ENCODE measurements at regions not wholly inside any gene's neighbourhood (a gene's known extent, or its start where the extent isn't known, plus 50 kb on each side); places are given as distances from the start of the nearest gene placed in this dataset.

DNA sequence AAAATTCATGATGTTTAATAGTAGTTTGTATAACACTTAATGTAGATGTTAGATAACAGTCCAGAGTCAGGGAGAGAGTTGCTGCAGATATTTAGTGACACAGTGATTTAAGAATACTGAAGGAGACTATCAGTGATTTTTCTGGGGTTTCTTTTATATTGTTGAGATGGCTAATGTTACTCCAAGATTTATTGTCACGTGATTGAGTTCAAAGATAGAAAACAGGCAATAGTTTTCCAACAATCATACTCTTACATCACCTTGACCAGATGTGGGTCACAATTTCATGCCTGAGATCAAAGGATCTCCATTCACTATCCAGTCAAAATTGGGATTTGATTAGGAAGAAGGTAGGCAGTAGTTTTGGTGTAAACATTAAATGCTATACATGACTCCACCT, 580.0 kb upstream of the ARRDC3 start:
- no peak for TF ChIP-seq CTCF (IDR thresholded peaks at IDR 0.05)
- TF ChIP-seq, protein P1, sequence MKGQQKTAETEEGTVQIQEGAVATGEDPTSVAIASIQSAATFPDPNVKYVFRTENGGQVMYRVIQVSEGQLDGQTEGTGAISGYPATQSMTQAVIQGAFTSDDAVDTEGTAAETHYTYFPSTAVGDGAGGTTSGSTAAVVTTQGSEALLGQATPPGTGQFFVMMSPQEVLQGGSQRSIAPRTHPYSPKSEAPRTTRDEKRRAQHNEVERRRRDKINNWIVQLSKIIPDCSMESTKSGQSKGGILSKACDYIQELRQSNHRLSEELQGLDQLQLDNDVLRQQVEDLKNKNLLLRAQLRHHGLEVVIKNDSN (CRISPR knock-in tag; IDR thresholded peaks at IDR 0.05), result no peak
- TF ChIP-seq USF2 (CRISPR knock-in tag; IDR thresholded peaks at IDR 0.05), result no peak
- TF ChIP-seq ZNF232 (CRISPR knock-in tag; IDR thresholded peaks at IDR 0.05), result no peak
- TF ChIP-seq ATF2 (CRISPR knock-in tag; IDR thresholded peaks at IDR 0.05; ENCODE audit: borderline replicate concordance, low read depth), result no peak
- no peak for TF ChIP-seq ZBTB21 (CRISPR knock-in tag; IDR thresholded peaks at IDR 0.05; ENCODE audit: borderline replicate concordance)
- TF ChIP-seq, protein P2, sequence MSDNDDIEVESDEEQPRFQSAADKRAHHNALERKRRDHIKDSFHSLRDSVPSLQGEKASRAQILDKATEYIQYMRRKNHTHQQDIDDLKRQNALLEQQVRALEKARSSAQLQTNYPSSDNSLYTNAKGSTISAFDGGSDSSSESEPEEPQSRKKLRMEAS (CRISPR knock-in tag; IDR thresholded peaks at IDR 0.05), result no peak
- TF ChIP-seq ATF1 (CRISPR knock-in tag; IDR thresholded peaks at IDR 0.05), result no peak
- TF ChIP-seq ESRRA (CRISPR knock-in tag; IDR thresholded peaks at IDR 0.05; ENCODE audit: borderline replicate concordance), result no peak
- no peak for TF ChIP-seq CREB1 (CRISPR knock-in tag; IDR thresholded peaks at IDR 0.05)
